GM21723 (cell line): ENCODE measurements at regions not wholly inside any gene's neighbourhood (a gene's known extent, or its start where the extent isn't known, plus 50 kb on each side); places are given as distances from the start of the nearest gene placed in this dataset.

Experiments
- ATAC-seq: cut with Tn5 transposase; IDR thresholded peaks from one replicate; pipeline ENCODE4 v1.9.1; 2021; ENCODE audit warnings: mild to moderate bottlenecking, moderate library complexity; ENCODE audit not compliant: unreplicated experiment

DNA sequence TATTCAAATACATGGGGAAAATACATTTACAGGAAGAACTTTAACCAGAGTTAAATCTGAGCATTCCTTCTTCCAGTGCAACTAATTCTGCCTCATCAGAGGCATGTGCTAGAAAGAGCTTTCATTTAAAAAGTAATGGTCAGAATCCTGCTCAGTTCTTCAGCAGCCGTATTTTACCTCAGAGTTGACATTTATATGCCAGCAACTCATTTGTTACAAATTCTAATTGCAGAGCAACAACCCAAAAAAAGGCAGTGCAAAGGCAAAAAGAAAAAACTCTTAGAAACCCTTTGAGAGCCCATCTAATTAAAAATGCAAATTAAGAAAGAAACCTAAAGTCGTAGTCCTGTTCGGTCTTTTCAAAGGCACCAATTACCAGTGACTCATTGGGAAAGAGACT, 392.5 kb downstream of the PBX1 start:
- ATAC-seq, result no peak

DNA sequence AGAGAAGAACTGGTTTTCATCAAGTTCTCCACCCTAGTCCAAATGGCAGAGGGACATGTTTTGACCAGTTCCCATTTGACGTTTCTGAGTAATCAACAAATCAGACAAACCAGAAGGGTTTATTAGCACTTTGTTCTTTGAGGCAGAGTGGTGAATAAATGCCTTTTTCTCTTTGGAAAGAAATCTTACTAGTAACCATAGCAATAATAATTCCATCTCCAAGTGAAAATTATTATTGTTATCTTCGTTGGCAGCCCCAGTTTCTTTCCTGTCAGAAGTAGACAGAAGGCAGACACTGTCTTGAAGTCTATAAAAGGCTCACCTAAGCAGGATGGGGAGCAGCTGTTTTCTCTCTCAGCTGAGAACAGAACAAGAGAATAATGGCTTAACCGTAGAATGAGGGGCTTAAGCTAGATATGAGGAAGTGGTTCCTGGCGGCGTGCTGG, 391.6 kb downstream of the PBX1 start:
- no peak for ATAC-seq

GRCh38 chr1:164949771-164950471, 390.9 kb downstream of the PBX1 start:
- no peak for ATAC-seq

- ATAC-seq, result no peak
Observed at GRCh38 chr1:164948101-164948500, 389.1 kb downstream of the PBX1 start.

DNA sequence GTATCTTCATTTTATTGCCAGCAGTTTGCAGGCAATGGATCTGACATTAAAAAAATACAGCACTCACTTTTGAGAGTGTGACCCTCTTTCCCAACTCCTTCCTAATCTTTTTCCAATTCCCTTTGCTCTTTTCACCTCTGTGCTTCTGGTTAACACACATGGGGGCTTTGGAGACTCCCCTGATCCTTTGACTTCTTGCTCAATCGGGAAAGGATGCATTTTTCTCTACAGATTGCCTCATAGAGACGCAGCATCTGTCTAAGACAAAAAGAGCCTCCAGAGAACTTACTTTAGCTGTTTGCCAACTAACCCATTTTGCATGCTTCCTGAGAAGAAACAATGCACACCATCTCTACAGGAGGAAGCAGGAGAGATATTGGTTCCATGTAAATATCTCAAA, 378.3 kb downstream of the PBX1 start:
- no peak for ATAC-seq

DNA sequence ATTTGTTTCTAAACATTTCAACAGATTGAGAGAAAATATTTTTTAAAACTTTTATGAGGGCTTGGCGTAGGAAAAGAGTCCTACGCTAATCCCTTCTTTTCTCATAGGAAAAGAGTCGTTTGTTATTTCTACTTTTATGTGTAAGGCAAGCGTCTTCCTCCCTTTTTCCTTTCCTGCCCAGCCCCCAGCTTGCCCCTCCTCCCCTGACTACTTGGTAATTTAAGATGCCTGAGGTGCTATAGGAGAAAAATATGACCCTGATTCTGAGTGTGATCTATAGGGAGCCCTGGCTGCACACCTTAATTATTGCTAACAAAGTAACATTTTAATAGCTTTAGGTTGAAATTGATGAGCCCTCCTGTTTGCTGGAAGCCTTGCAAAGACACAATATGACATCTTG, 373.6 kb downstream of the PBX1 start:
- no peak for ATAC-seq

DNA sequence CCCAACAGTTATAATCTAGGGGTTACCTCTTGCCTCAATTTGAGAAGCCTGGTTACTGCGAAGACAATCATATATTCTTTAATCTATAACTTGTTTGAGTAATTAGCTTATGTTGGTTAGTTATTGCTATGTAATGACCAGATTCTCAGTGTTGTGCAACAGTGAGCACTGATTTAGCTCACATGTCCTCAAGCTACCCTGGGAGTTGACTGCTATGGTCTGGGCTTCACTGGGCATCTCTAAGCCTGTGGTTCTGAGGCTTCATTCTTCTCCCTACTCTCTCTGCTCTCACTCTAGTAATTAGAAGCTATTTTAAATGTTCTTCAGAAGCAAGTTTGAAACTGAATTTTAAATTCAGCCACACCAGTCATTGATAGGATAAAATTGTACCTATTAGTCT, 371.8 kb downstream of the PBX1 start:
- no peak for ATAC-seq

DNA sequence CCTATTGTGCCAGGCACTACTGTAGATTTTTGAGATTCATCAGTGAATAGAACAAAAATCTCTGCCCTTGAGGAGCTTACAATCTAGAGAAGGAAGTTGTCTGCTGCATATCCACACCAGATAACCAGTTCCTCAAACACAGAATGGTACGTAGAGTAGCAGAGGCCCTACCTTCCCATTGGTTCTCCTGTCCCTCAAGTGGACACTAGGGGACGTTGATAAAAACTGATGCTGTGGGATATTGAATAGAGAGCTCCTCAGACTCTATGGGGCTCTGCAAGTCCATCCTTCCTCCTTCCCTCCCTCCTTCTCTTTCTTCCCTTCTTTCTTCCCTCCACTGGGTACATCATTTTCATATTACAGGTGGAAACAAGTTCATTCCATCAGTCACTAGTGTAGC, 371.3 kb downstream of the PBX1 start:
- ATAC-seq, result no peak

DNA sequence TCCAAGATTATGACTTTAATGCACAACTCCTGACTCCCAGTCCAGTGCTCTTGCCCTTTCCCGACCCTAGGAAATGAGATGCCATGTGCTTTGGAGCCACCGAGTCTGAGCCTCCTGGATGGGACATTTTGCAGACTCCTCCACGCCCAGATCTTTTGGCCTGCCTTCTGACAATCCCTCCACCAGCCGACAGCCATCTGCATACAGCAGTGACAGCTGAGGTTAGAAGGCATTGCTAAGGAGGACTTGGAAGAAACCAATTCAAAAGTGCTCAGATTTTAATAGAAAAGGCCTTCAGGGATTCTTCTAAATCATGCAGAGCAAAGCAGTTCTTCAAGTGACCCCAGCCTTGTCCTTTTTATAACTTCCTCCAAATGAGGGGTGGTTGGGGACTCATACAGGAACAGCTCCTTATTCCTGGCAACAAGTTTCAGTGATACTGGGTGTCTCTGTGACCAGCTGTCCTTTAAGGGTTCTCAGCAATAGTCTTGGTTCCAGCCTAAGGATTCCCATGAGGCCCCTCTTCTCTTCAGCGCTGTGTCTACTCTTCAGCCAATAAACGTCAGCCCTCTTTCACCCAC, 369.3 kb downstream of the PBX1 start:
- ATAC-seq, result no peak

- no peak for ATAC-seq
Observed at GRCh38 chr1:164926107-164926506, 367.1 kb downstream of the PBX1 start.

GRCh38 chr1:164922585-164922984, 363.6 kb downstream of the PBX1 start:
- ATAC-seq, result no peak

- no peak for ATAC-seq
Observed at GRCh38 chr1:164921493-164921892, 362.5 kb downstream of the PBX1 start.

DNA sequence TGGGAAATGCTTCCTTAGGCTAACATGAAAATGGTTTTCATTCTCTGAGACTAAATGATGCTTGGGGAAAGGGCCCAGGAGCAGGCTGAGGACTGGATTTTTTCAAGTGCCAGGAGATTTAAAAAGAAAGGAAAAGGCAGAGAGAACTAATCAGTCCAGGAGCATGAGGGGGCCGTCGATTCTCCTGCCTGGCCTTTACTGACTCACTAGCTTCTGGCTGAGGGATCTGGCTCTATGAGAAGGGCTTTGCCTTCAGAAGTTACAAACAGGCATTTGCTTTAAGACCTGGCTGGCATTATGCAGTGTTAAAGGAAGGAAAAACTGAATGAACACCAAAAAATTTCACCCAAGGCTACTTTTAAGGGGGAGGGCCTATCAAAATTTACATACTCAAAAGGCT, 359.2 kb downstream of the PBX1 start:
- ATAC-seq, result no peak

DNA sequence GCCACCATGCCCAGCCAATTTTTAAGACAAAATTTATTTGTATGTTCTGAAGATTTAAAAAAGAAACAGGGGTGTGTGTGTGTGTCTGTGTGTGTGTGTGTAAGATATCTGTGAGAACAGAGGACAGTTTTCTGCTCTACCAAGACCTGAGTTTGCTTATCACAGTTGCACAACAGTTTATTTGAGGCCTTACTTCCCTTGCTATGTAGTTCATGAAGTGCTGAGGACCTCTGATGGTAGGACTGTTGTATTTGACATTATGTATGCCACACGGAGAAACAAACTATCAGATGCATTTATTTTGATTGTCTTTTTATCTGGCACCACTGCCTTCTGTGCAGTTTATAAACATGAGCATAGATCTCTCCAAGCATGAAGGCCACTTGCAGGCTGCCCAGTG, 355.2 kb downstream of the PBX1 start:
- ATAC-seq, result no peak

- no peak for ATAC-seq
Observed at GRCh38 chr1:164912290-164912689, 353.3 kb downstream of the PBX1 start.

DNA sequence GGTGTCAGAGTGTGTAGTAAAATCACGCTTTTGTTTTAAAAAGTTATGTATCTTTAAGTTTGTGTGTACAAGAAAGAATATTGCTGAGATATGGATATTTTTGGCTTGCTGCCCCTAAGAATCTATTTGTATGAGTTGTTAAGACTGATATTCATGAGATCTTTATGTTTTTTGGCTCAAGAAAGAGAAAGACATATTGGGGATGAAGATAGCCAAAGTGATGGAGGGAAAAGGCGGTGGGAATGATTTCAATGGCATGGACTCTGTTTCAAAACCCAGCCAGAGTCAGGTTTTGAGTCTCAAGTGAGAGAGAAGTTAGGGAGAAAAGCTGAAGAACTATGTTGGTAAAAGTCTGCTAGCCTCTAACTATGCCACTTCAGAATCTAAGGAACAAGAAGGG, 351.7 kb downstream of the PBX1 start:
- no peak for ATAC-seq

- ATAC-seq, result no peak
Observed at GRCh38 chr1:164907666-164908065, 348.7 kb downstream of the PBX1 start.

DNA sequence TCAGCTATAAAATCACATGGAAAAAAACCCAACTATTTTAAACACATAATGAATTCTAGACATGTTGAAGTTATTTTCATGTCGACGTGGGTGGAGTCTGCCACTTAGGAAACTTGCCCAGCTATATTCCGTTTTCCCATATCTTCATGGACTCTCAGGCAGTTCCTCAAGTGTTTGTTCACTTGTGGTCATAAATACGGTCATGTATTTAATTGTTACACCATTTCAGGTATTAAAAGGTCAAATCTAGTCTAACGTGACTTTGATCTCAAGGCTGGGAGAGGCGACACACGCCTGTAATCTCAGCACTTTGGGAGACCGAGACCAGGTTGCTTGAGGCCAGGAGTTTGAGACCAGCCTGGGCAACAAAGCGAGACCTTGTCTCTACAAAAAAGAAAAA, 346.9 kb downstream of the PBX1 start:
- ATAC-seq, result no peak

- ATAC-seq, result no peak
Observed at GRCh38 chr1:164902491-164902890, 343.5 kb downstream of the PBX1 start.
